CD14-positive monocyte (primary cell): ENCODE measurements at regions not wholly inside any gene's neighbourhood (a gene's known extent, or its start where the extent isn't known, plus 50 kb on each side); places are given as distances from the start of the nearest gene placed in this dataset.
A peak's percentile ranks its signal among the peaks of the same experiment; 100 is the strongest.

ENCODE experiments used
- DNase-seq, 3 donors: peaks; one replicate each; pipeline ENCODE4 v3.0.0-alpha.2; 2011 to 2022
- H2AFZ ChIP-seq: 2 replicates; pipeline ENCODE4 v1.6.0; 2012; ENCODE audit warnings: mild to moderate bottlenecking, low read depth, low read length, inconsistent platforms; ENCODE audit not compliant: insufficient read depth, poor library complexity, severe bottlenecking
- H3K27ac ChIP-seq, 2 donors: 1 replicate in 1 of 2; 2 replicates in 1 of 2; pipeline ENCODE4 v1.5.1; 2012 to 2013; ENCODE audit warnings: low read length in 2 of 2, control low read depth in 1 of 2, inconsistent platforms in 1 of 2, low read depth in 1 of 2, mild to moderate bottlenecking in 1 of 2
- H3K27me3 ChIP-seq, 2 donors: one replicate each; pipeline versions ENCODE4 v1.6.0 to v1.6.1; 2011 to 2013; ENCODE audit warnings: low read length in 2 of 2; ENCODE audit not compliant: control insufficient read depth in 2 of 2, insufficient read depth in 2 of 2
- H3K36me3 ChIP-seq, 2 donors: replicated peaks in 1 of 2; 1 replicate in 1 of 2; 2 replicates in 1 of 2; pipeline versions ENCODE4 v1.5.1 to v1.6.1; 2012 to 2013; ENCODE audit warnings: low read length in 2 of 2, control low read depth in 1 of 2, inconsistent platforms in 1 of 2, mild to moderate bottlenecking in 1 of 2; ENCODE audit not compliant: insufficient read depth in 2 of 2, control insufficient read depth in 1 of 2
- H3K4me1 ChIP-seq, 2 donors: 1 replicate in 1 of 2; 2 replicates in 1 of 2; pipeline versions ENCODE4 v1.5.1 to v1.6.1; 2012 to 2013; ENCODE audit warnings: low read length in 2 of 2, control low read depth in 1 of 2, inconsistent platforms in 1 of 2, mild to moderate bottlenecking in 1 of 2, moderate library complexity in 1 of 2; ENCODE audit not compliant: insufficient read depth in 2 of 2, control insufficient read depth in 1 of 2
- H3K4me2 ChIP-seq: replicated peaks from 2 replicates; pipeline ENCODE3; 2012; ENCODE audit warnings: low read length, moderate library complexity, mild to moderate bottlenecking; ENCODE audit not compliant: poor library complexity, severe bottlenecking; ENCODE audit errors: extremely low read depth
- H3K4me3 ChIP-seq, 3 experiments: fragments of 200-600 bp in 1 of 3; sonication (generic) in 1 of 3; replicated peaks in 1 of 3; 1 replicate in 2 of 3; 2 replicates in 1 of 3; pipeline ENCODE4 v1.5.1; 2011 to 2013; ENCODE audit warnings: low read length in 3 of 3, mild to moderate bottlenecking in 3 of 3, control low read depth in 2 of 3, low read depth in 2 of 3, inconsistent platforms in 1 of 3, moderate library complexity in 1 of 3
- H3K79me2 ChIP-seq: 2 replicates; pipeline ENCODE4 v1.6.0; 2012; ENCODE audit warnings: mild to moderate bottlenecking, control low read depth, inconsistent platforms, low read length, moderate library complexity; ENCODE audit not compliant: insufficient read depth
- H3K9ac ChIP-seq: 2 replicates; pipeline ENCODE4 v1.6.0; 2017; ENCODE audit warnings: low read length, mild to moderate bottlenecking; ENCODE audit not compliant: insufficient read depth, poor library complexity, severe bottlenecking
- H3K9me3 ChIP-seq, 2 donors: replicated peaks in 1 of 2; 1 replicate in 1 of 2; 2 replicates in 1 of 2; pipeline versions ENCODE4 v1.5.1 to v1.6.1; 2012 to 2013; ENCODE audit warnings: low read length in 2 of 2, control low read depth in 1 of 2; ENCODE audit not compliant: control insufficient read depth in 1 of 2, insufficient read depth in 1 of 2
- H4K20me1 ChIP-seq: 2 replicates; pipeline ENCODE4 v1.6.0; 2012; ENCODE audit warnings: mild to moderate bottlenecking, low read length, control low read depth, moderate library complexity; ENCODE audit not compliant: insufficient read depth
- H3K27ac Mint-ChIP-seq, 7 donors: one replicate each; pipeline ENCODE4 v1.8.0; 2020; ENCODE audit warnings: mild to moderate bottlenecking in 7 of 7, mixed read lengths in 7 of 7, moderate library complexity in 6 of 7, inconsistent platforms in 2 of 7
- H3K27me3 Mint-ChIP-seq, 3 donors: one replicate each; pipeline ENCODE4 v1.8.0; 2021 to 2022; ENCODE audit warnings: low read depth in 3 of 3, mild to moderate bottlenecking in 3 of 3, mixed read lengths in 3 of 3, moderate library complexity in 3 of 3, inconsistent platforms in 1 of 3
- H3K36me3 Mint-ChIP-seq, 2 donors: one replicate each; pipeline ENCODE4 v1.8.0; 2020; ENCODE audit warnings: mixed read lengths in 2 of 2, inconsistent platforms in 1 of 2, mild to moderate bottlenecking in 1 of 2
- H3K4me1 Mint-ChIP-seq: one replicate; pipeline ENCODE4 v1.8.0; 2020; ENCODE audit warnings: mild to moderate bottlenecking, mixed read lengths
- H3K4me3 Mint-ChIP-seq, 2 donors: one replicate each; pipeline ENCODE4 v1.8.0; 2020; ENCODE audit warnings: mild to moderate bottlenecking in 2 of 2, mixed read lengths in 2 of 2, moderate library complexity in 1 of 2
- H3K9me3 Mint-ChIP-seq, 7 donors: one replicate each; pipeline ENCODE4 v1.8.0; 2020 to 2022; ENCODE audit warnings: mixed read lengths in 7 of 7, mild to moderate bottlenecking in 6 of 7, moderate library complexity in 6 of 7, inconsistent platforms in 2 of 7
- WGBS: methylation state at CpG from one replicate; pipeline ENCODE4 v1.1.5; 2013; ENCODE audit warnings: missing lambda C conversion rate; ENCODE audit not compliant: insufficient coverage; 5-methylcytosine and 5-hydroxymethylcytosine counted together
- intact Hi-C, 2 donors: fragments of 100-400 bp; cut with micrococcal nuclease; formaldehyde crosslinking; loops; one replicate each; pipeline versions ENCODE4 v1.15.0 to v1.15.1; 2023
- TF ChIP-seq, protein P1 (sequence below): fragments of 200-600 bp; IDR thresholded peaks from one replicate; pipeline ENCODE4 v1.8.0; 2022; ENCODE audit warnings: antibody characterized with exemption, mild to moderate bottlenecking

GRCh38 chr5:163384669-163385068 is 52.7 kb upstream of the CCNG1 start:
- no peaks in the 10 kb centered on the region for H4K20me1 ChIP-seq
- Mint-ChIP-seq H3K4me1 (peaks cover 3% of the 10 kb centered on the region), H3K27me3 (peaks cover 2% of the 10 kb centered on the region in 3 donors), H3K9me3 (peaks cover 9 to 25% (median 18%) of the 10 kb centered on the region in 7 donors), H3K36me3 (no peaks in the 10 kb centered on the region), H3K27ac (no peak overlapping the region), H3K4me3 (no peak overlapping the region)
- no peak overlapping the region for H3K4me3 ChIP-seq
- no peak overlapping the region for H3K9ac ChIP-seq
- H3K9me3 ChIP-seq = peaks cover 12 to 16% of the 10 kb centered on the region in 2 donors
- TF ChIP-seq, protein P1, sequence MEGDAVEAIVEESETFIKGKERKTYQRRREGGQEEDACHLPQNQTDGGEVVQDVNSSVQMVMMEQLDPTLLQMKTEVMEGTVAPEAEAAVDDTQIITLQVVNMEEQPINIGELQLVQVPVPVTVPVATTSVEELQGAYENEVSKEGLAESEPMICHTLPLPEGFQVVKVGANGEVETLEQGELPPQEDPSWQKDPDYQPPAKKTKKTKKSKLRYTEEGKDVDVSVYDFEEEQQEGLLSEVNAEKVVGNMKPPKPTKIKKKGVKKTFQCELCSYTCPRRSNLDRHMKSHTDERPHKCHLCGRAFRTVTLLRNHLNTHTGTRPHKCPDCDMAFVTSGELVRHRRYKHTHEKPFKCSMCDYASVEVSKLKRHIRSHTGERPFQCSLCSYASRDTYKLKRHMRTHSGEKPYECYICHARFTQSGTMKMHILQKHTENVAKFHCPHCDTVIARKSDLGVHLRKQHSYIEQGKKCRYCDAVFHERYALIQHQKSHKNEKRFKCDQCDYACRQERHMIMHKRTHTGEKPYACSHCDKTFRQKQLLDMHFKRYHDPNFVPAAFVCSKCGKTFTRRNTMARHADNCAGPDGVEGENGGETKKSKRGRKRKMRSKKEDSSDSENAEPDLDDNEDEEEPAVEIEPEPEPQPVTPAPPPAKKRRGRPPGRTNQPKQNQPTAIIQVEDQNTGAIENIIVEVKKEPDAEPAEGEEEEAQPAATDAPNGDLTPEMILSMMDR = no peak
- no peaks in the 10 kb centered on the region for H3K79me2 ChIP-seq
- no peak overlapping the region for H3K27ac ChIP-seq
- no peaks in the 10 kb centered on the region for H3K36me3 ChIP-seq
- WGBS = 80% methylated on average over 1 of the region's 4 CpGs
- H3K4me1 ChIP-seq = peaks cover 3 to 4% of the 10 kb centered on the region in 2 donors
- no peaks in the 10 kb centered on the region for H3K27me3 ChIP-seq
- no peak overlapping the region for H3K4me2 ChIP-seq
- no peak overlapping the region for H2AFZ ChIP-seq
- intact Hi-C loops = no loop called here
- no peak for DNase-seq

GRCh38 chr5:163385271-163385670 is 52.1 kb upstream of the CCNG1 start:
- Histone ChIP-seq H3K36me3 (no peaks in the 10 kb centered on the region), H3K4me1 (no peaks in the 10 kb centered on the region), H3K27ac (no peak overlapping the region), H2AFZ (peak overlapping the region; percentile 15), H3K79me2 (no peaks in the 10 kb centered on the region), H4K20me1 (no peaks in the 10 kb centered on the region), H3K27me3 (no peaks in the 10 kb centered on the region), H3K9ac (no peak overlapping the region), H3K4me2 (no peak overlapping the region), H3K9me3 (peaks cover 12 to 16% of the 10 kb centered on the region in 2 donors), H3K4me3 (no peak overlapping the region)
- Mint-ChIP-seq H3K4me1 (no peaks in the 10 kb centered on the region), H3K9me3 (peaks cover 12 to 25% (median 21%) of the 10 kb centered on the region in 7 donors), H3K27me3 (peaks cover 0 to 2% (median 2%) of the 10 kb centered on the region in 3 donors), H3K4me3 (no peak overlapping the region), H3K27ac (no peak overlapping the region), H3K36me3 (no peaks in the 10 kb centered on the region)
- WGBS = 87% methylated on average over 3 of the region's 5 CpGs
- no peak for DNase-seq
- intact Hi-C loops = no loop called here
- TF ChIP-seq, protein P1 = no peak
